H1 (cell line): ENCODE measurements at regions not wholly inside any gene's neighbourhood (a gene's known extent, or its start where the extent isn't known, plus 50 kb on each side); places are given as distances from the start of the nearest gene placed in this dataset.

ENCODE experiments used
- CEBPB ChIP-seq: IDR thresholded peaks from 2 replicates; pipeline ENCODE4 v1.6.1; 2012; ENCODE audit warnings: low read depth, low read length
- PHF8 ChIP-seq: fragments of 200-600 bp; sonication (generic); conservative IDR thresholded peaks from 2 replicates; pipeline ENCODE4 v1.7.1; 2012; ENCODE audit warnings: low read depth, mild to moderate bottlenecking, inconsistent platforms, low read length, moderate library complexity
- RNF2 ChIP-seq: fragments of 200-900, 300-1000 bp; sonication (generic); IDR thresholded peaks from 2 replicates; pipeline ENCODE4 v1.7.1; 2016; ENCODE audit warnings: borderline replicate concordance, low read depth, mild to moderate bottlenecking, antibody characterized with exemption, low read length; ENCODE audit not compliant: poor library complexity, severe bottlenecking; ENCODE audit errors: missing control alignments
- TAF1 ChIP-seq: IDR thresholded peaks from 2 replicates; pipeline ENCODE4 v1.6.1; 2011; ENCODE audit warnings: mild to moderate bottlenecking, low read depth, low read length
- TF ChIP-seq, protein P1 (sequence below): IDR thresholded peaks from 2 replicates; pipeline ENCODE4 v1.6.1; 2012; ENCODE audit warnings: low read length, inconsistent platforms
- TF ChIP-seq, protein P2 (sequence below): IDR thresholded peaks from 2 replicates; pipeline ENCODE4 v1.6.1; 2011; ENCODE audit warnings: low read depth, mild to moderate bottlenecking, low read length; ENCODE audit not compliant: insufficient read depth

DNA sequence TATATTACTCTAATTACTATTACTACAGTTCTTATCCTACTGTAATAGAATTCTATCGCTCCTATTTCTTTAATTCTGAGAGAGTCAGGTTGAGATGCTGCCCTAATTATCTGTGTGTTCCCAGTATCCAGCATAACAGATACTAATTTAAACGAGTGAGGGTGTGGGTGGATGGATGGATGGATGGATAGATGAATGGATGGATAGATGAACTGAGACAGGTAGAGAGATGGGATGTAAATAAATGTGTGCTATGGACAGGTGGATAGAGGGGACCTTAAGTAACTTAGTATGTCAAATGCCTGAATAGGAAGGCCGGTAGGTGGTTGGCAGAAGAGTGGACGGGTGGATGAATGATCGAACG is 143.6 kb upstream of the ADRA1B start (continued):
- TF ChIP-seq, protein P1, sequence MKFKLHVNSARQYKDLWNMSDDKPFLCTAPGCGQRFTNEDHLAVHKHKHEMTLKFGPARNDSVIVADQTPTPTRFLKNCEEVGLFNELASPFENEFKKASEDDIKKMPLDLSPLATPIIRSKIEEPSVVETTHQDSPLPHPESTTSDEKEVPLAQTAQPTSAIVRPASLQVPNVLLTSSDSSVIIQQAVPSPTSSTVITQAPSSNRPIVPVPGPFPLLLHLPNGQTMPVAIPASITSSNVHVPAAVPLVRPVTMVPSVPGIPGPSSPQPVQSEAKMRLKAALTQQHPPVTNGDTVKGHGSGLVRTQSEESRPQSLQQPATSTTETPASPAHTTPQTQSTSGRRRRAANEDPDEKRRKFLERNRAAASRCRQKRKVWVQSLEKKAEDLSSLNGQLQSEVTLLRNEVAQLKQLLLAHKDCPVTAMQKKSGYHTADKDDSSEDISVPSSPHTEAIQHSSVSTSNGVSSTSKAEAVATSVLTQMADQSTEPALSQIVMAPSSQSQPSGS, result no peak
- TF ChIP-seq RNF2 (no peak), CEBPB (no peak), TAF1 (no peak), PHF8 (no peak)
- TF ChIP-seq, protein P2, sequence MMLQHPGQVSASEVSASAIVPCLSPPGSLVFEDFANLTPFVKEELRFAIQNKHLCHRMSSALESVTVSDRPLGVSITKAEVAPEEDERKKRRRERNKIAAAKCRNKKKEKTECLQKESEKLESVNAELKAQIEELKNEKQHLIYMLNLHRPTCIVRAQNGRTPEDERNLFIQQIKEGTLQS, result no peak
